Suprapubic skin (tissue), 4 donors: ENCODE measurements at regions not wholly inside any gene's neighbourhood (a gene's known extent, or its start where the extent isn't known, plus 50 kb on each side); places are given as distances from the start of the nearest gene placed in this dataset.

Source experiments
- DNase-seq, 2 donors: peaks; one replicate each; pipeline ENCODE4 v3.0.0-alpha.2; 2019; ENCODE audit warnings: low spot score in 2 of 2
- H3K27ac ChIP-seq: fragments of 200-600 bp; sonication (generic); one replicate; pipeline ENCODE4 v1.5.1; 2019
- H3K27me3 ChIP-seq: fragments of 200-600 bp; sonication (generic); one replicate; pipeline ENCODE4 v1.5.1; 2019
- H3K36me3 ChIP-seq: fragments of 200-600 bp; sonication (generic); one replicate; pipeline ENCODE4 v1.5.1; 2019
- H3K4me1 ChIP-seq: fragments of 200-600 bp; sonication (generic); one replicate; pipeline ENCODE4 v1.5.1; 2019
- H3K4me3 ChIP-seq: fragments of 200-600 bp; sonication (generic); one replicate; pipeline ENCODE4 v1.5.1; 2019; ENCODE audit warnings: mild to moderate bottlenecking
- H3K9me3 ChIP-seq: fragments of 200-600 bp; sonication (generic); one replicate; pipeline ENCODE4 v1.5.1; 2019
- CTCF ChIP-seq, 2 donors: fragments of 200-600 bp in 1 of 2; fragments of 450-650 bp in 1 of 2; sonication (generic) in 1 of 2; IDR thresholded peaks; one replicate each; pipeline ENCODE4 v1.5.1; 2016 to 2019; ENCODE audit warnings: antibody characterized with exemption in 2 of 2, mild to moderate bottlenecking in 1 of 2, moderate library complexity in 1 of 2
- EP300 ChIP-seq: sonication (generic); formaldehyde crosslinking; IDR thresholded peaks from one replicate; pipeline ENCODE4 v1.6.1; 2017; ENCODE audit warnings: antibody characterized with exemption
- POLR2A ChIP-seq, 2 donors: fragments of 450-650 bp; IDR thresholded peaks; one replicate each; pipeline ENCODE4 v1.6.1; 2017; ENCODE audit warnings: antibody characterized with exemption in 2 of 2, mild to moderate bottlenecking in 2 of 2, moderate library complexity in 2 of 2
- POLR2AphosphoS5 ChIP-seq, 3 donors: sonication (generic); formaldehyde crosslinking; IDR thresholded peaks; one replicate each; pipeline ENCODE4 v1.6.1; 2017; ENCODE audit warnings: antibody characterized with exemption in 3 of 3
- WGBS: methylation state at CpG from one replicate; pipeline ENCODE4 v1.1.5; 2018; 5-methylcytosine and 5-hydroxymethylcytosine counted together

DNA sequence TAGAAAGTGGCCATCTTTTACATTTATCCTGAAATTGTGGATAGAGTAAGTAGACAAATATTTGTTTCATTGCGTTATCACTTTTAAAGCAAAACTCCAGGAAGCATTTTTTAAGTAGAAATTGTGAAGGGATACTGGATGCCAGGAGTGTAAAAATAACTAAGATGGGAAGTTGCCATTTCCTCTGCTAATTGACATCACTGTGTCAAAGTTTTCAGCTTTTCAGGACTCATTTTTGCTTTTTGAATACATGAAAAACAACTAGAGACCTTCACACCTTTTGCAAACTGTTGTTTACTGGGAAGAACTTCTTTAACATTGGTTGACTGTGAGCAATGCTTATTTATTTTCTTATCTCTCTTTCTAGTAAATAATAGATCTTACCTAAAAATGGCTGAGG lies 337.5 kb downstream of the NR2F1-AS1 start:
- no peaks in the 10 kb centered on the region for H3K27me3 ChIP-seq
- H3K4me3 ChIP-seq, result no peak overlapping the region
- TF ChIP-seq CTCF (IDR thresholded peaks at IDR 0.05) (no peak), POLR2AphosphoS5 (IDR thresholded peaks at IDR 0.05) (no peak), EP300 (no peak), POLR2A (IDR thresholded peaks at IDR 0.05) (no peak)
- H3K9me3 ChIP-seq, result no peaks in the 10 kb centered on the region
- DNase-seq, result no peak
- 81% methylated on average over 1 of the region's 1 CpG for WGBS
- H3K36me3 ChIP-seq, result no peaks in the 10 kb centered on the region
- peaks cover 4% of the 10 kb centered on the region for H3K4me1 ChIP-seq
- no peak overlapping the region for H3K27ac ChIP-seq

- no peaks in the 10 kb centered on the region for H3K36me3 ChIP-seq
- DNase-seq, result no peak
- no peaks in the 10 kb centered on the region for H3K27me3 ChIP-seq
- no peak overlapping the region for H3K27ac ChIP-seq
- WGBS, result 89% methylated on average over 5 of the region's 5 CpGs
- H3K4me1 ChIP-seq, result no peaks in the 10 kb centered on the region
- TF ChIP-seq POLR2AphosphoS5 (IDR thresholded peaks at IDR 0.05) (no peak), EP300 (no peak), POLR2A (IDR thresholded peaks at IDR 0.05) (no peak), CTCF (IDR thresholded peaks at IDR 0.05) (no peak)
- H3K4me3 ChIP-seq, result no peak overlapping the region
- H3K9me3 ChIP-seq, result no peaks in the 10 kb centered on the region
Measured at GRCh38 chr5:93240228-93240834, 340.7 kb downstream of the NR2F1-AS1 start.

GRCh38 chr5:93236807-93237421 lies 344.1 kb downstream of the NR2F1-AS1 start:
- no peak for DNase-seq
- Histone ChIP-seq H3K36me3 (no peaks in the 10 kb centered on the region), H3K4me1 (no peaks in the 10 kb centered on the region), H3K27me3 (no peaks in the 10 kb centered on the region), H3K4me3 (no peak overlapping the region), H3K9me3 (no peaks in the 10 kb centered on the region), H3K27ac (no peak overlapping the region)
- 89% methylated on average over 4 of the region's 4 CpGs for WGBS
- TF ChIP-seq POLR2A (IDR thresholded peaks at IDR 0.05), result no peak
- TF ChIP-seq CTCF (IDR thresholded peaks at IDR 0.05), result no peak
- TF ChIP-seq EP300, result no peak
- no peak for TF ChIP-seq POLR2AphosphoS5 (IDR thresholded peaks at IDR 0.05)

GRCh38 chr5:93235761-93236160 lies 345.3 kb downstream of the NR2F1-AS1 start:
- Histone ChIP-seq H3K4me1 (no peaks in the 10 kb centered on the region), H3K27me3 (no peaks in the 10 kb centered on the region), H3K9me3 (no peaks in the 10 kb centered on the region), H3K36me3 (no peaks in the 10 kb centered on the region), H3K4me3 (no peak overlapping the region), H3K27ac (no peak overlapping the region)
- no peak for DNase-seq
- WGBS, result 92% methylated on average over 1 of the region's 1 CpG
- no peak for TF ChIP-seq CTCF (IDR thresholded peaks at IDR 0.05)

- Histone ChIP-seq H3K4me1 (peaks cover 7% of the 10 kb centered on the region), H3K27ac (no peak overlapping the region), H3K4me3 (no peak overlapping the region), H3K27me3 (no peaks in the 10 kb centered on the region), H3K36me3 (no peaks in the 10 kb centered on the region), H3K9me3 (no peaks in the 10 kb centered on the region)
- TF ChIP-seq CTCF (IDR thresholded peaks at IDR 0.05) (no peak), EP300 (no peak), POLR2AphosphoS5 (IDR thresholded peaks at IDR 0.05) (no peak), POLR2A (IDR thresholded peaks at IDR 0.05) (no peak)
- no peak for DNase-seq
- WGBS, result 44% methylated on average over 1 of the region's 1 CpG
Measured at GRCh38 chr5:93226202-93226735, 354.8 kb downstream of the NR2F1-AS1 start.
